Smooth muscle cell (in vitro differentiated cells): ENCODE measurements at regions not wholly inside any gene's neighbourhood (a gene's known extent, or its start where the extent isn't known, plus 50 kb on each side); places are given as distances from the start of the nearest gene placed in this dataset.
A peak's percentile ranks its signal among the peaks of the same experiment; 100 is the strongest.

Experiments used
- DNase-seq: peaks from one replicate; lab custom pipeline; 2025; ENCODE audit not compliant: unreplicated experiment; lab: John Stamatoyannopoulos, UW
- H2AFZ ChIP-seq: fragments of 200-600 bp; sonication (generic); 2 replicates; pipeline ENCODE4 v1.6.0; 2016; ENCODE audit warnings: antibody characterized with exemption, low read depth, mild to moderate bottlenecking
- H3F3A ChIP-seq: fragments of 200-600 bp; sonication (generic); 2 replicates; pipeline ENCODE4 v1.6.0; 2017; ENCODE audit warnings: antibody characterized with exemption, low read depth
- H3K27ac ChIP-seq: fragments of 200-600 bp; sonication (generic); 2 replicates; pipeline ENCODE4 v1.5.1; 2016; ENCODE audit warnings: low read depth, mild to moderate bottlenecking
- H3K27me3 ChIP-seq: fragments of 200-600 bp; sonication (generic); 2 replicates; pipeline ENCODE4 v1.6.1; 2016; ENCODE audit warnings: low read depth, mild to moderate bottlenecking
- H3K36me3 ChIP-seq: fragments of 200-600 bp; sonication (generic); 2 replicates; pipeline ENCODE4 v1.5.1; 2016; ENCODE audit warnings: low read depth
- H3K4me1 ChIP-seq: fragments of 200-600 bp; sonication (generic); 2 replicates; pipeline ENCODE4 v1.5.1; 2016; ENCODE audit warnings: low read depth
- H3K4me2 ChIP-seq: fragments of 200-600 bp; sonication (generic); 2 replicates; pipeline ENCODE4 v1.6.0; 2016; ENCODE audit warnings: mild to moderate bottlenecking
- H3K4me3 ChIP-seq: fragments of 200-600 bp; sonication (generic); 2 replicates; pipeline ENCODE4 v1.5.1; 2016; ENCODE audit warnings: mild to moderate bottlenecking
- H3K79me2 ChIP-seq: fragments of 200-600 bp; sonication (generic); 2 replicates; pipeline ENCODE4 v1.6.0; 2016; ENCODE audit warnings: low read depth, mild to moderate bottlenecking
- H3K9ac ChIP-seq: fragments of 200-600 bp; sonication (generic); 2 replicates; pipeline ENCODE4 v1.6.0; 2016; ENCODE audit warnings: low read depth
- H3K9me3 ChIP-seq: fragments of 200-600 bp; sonication (generic); replicated peaks from 2 replicates; pipeline ENCODE4 v1.5.1; 2016; ENCODE audit warnings: low read depth
- H4K20me1 ChIP-seq: fragments of 200-600 bp; sonication (generic); 2 replicates; pipeline ENCODE4 v1.6.0; 2016; ENCODE audit warnings: low read depth
- CTCF ChIP-seq: fragments of 200-600 bp; sonication (generic); IDR thresholded peaks from 2 replicates; pipeline ENCODE4 v1.5.1; 2017; ENCODE audit warnings: borderline replicate concordance, mild to moderate bottlenecking, antibody characterized with exemption; ENCODE audit not compliant: insufficient read depth, poor library complexity, severe bottlenecking
- WGBS: methylation state at CpG from one replicate; pipeline ENCODE4 v1.1.7; 2016; ENCODE audit warnings: low lambda C conversion rate; 5-methylcytosine and 5-hydroxymethylcytosine counted together

- no peaks in the 10 kb centered on the region for H3K36me3 ChIP-seq
- no peaks in the 10 kb centered on the region for H3K79me2 ChIP-seq
- no peak for TF ChIP-seq CTCF
- H3K9me3 ChIP-seq: no peaks in the 10 kb centered on the region
- H3K9ac ChIP-seq: no peak overlapping the region
- no peaks in the 10 kb centered on the region for H3F3A ChIP-seq
- no peaks in the 10 kb centered on the region for H3K27me3 ChIP-seq
- H2AFZ ChIP-seq: no peak overlapping the region
- H3K4me3 ChIP-seq: no peak overlapping the region
- no peak overlapping the region for H3K4me2 ChIP-seq
- no peaks in the 10 kb centered on the region for H3K4me1 ChIP-seq
- WGBS: 60% methylated on average over 2 of the region's 2 CpGs
- H3K27ac ChIP-seq: no peak overlapping the region
- H4K20me1 ChIP-seq: no peaks in the 10 kb centered on the region
- DNase-seq: no peak
These were observed 596.5 kb downstream of the SPOCK3 start for GRCh38 chr4:166637816-166638215.

- Histone ChIP-seq H3F3A (peaks cover 5% of the 10 kb centered on the region), H4K20me1 (no peaks in the 10 kb centered on the region), H3K4me1 (no peaks in the 10 kb centered on the region), H2AFZ (no peak overlapping the region), H3K4me2 (no peak overlapping the region), H3K27me3 (no peaks in the 10 kb centered on the region), H3K9ac (no peak overlapping the region), H3K79me2 (no peaks in the 10 kb centered on the region), H3K36me3 (no peaks in the 10 kb centered on the region), H3K9me3 (no peaks in the 10 kb centered on the region), H3K4me3 (no peak overlapping the region), H3K27ac (no peak overlapping the region)
- no peak for DNase-seq
- no peak for TF ChIP-seq CTCF
- 41% methylated on average over 1 of the region's 1 CpG for WGBS
These were observed 579.1 kb downstream of the SPOCK3 start for GRCh38 chr4:166655231-166655630.

GRCh38 chr4:166655705-166656104, 578.6 kb downstream of the SPOCK3 start:
- H3K4me3 ChIP-seq: no peak overlapping the region
- H3K4me1 ChIP-seq: no peaks in the 10 kb centered on the region
- no peaks in the 10 kb centered on the region for H4K20me1 ChIP-seq
- no peak for TF ChIP-seq CTCF
- no peak for DNase-seq
- H3K36me3 ChIP-seq: no peaks in the 10 kb centered on the region
- no peak overlapping the region for H3K27ac ChIP-seq
- no peak overlapping the region for H3K4me2 ChIP-seq
- peaks cover 5% of the 10 kb centered on the region for H3F3A ChIP-seq
- no peak overlapping the region for H2AFZ ChIP-seq
- H3K27me3 ChIP-seq: no peaks in the 10 kb centered on the region
- WGBS: 68% methylated on average over 5 of the region's 5 CpGs
- H3K9me3 ChIP-seq: no peaks in the 10 kb centered on the region
- H3K9ac ChIP-seq: no peak overlapping the region
- H3K79me2 ChIP-seq: no peaks in the 10 kb centered on the region

- TF ChIP-seq CTCF: no peak
- Histone ChIP-seq H2AFZ (peak overlapping the region; percentile 4), H3K4me3 (no peak overlapping the region), H3K9me3 (no peaks in the 10 kb centered on the region), H3K79me2 (no peaks in the 10 kb centered on the region), H3K27ac (peak overlapping the region; percentile 49), H3K9ac (no peak overlapping the region), H3K4me1 (no peaks in the 10 kb centered on the region), H4K20me1 (no peaks in the 10 kb centered on the region), H3K36me3 (no peaks in the 10 kb centered on the region), H3K4me2 (peak overlapping the region; percentile 50), H3F3A (peaks cover 5% of the 10 kb centered on the region), H3K27me3 (no peaks in the 10 kb centered on the region)
- no peak for DNase-seq
- WGBS: 3% methylated on average over 3 of the region's 3 CpGs
These were observed 577.0 kb downstream of the SPOCK3 start for GRCh38 chr4:166657261-166657660.
